ENCODE measurements at regions not wholly inside any gene's neighbourhood (a gene's known extent, or its start where the extent isn't known, plus 50 kb on each side); places are given as distances from the start of the nearest gene placed in this dataset.

- TF ChIP-seq ZNF462 (CRISPR knock-in tag; IDR thresholded peaks at IDR 0.05) (no peak), ETS1 (IDR thresholded peaks at IDR 0.05) (no peak)
Observed at GRCh38 chrY:8583191-8583590, 754.1 kb upstream of the TSPY4 start (continued).

- H3K27ac ChIP-seq (ENCODE audit: low read depth): no peak overlapping the region
- no peaks in the 10 kb centered on the region for H3K4me1 ChIP-seq (ENCODE audit: insufficient read depth)
- H3K36me3 Mint-ChIP-seq (ENCODE audit: low read depth): peaks cover 5% of the 10 kb centered on the region; the same call in 2 of the 3 replicates
- no peak overlapping the region for H2AFZ ChIP-seq
- DNase-seq (ENCODE audit: low spot score): no peak
- TF ChIP-seq JUNB (IDR thresholded peaks at IDR 0.05; ENCODE audit: unreplicated experiment) (no peak), EZH2phosphoT487 (IDR thresholded peaks at IDR 0.05; ENCODE audit: unreplicated experiment) (no peak), ZNF331 (CRISPR knock-in tag; IDR thresholded peaks at IDR 0.05; ENCODE audit: low read depth) (no peak), ZNF114 (CRISPR knock-in tag; IDR thresholded peaks at IDR 0.05) (no peak), REST (IDR thresholded peaks at IDR 0.05; ENCODE audit: unreplicated experiment) (no peak), ETS1 (IDR thresholded peaks at IDR 0.05) (no peak), EZH2 (IDR thresholded peaks at IDR 0.05; ENCODE audit: low read depth, unreplicated experiment) (no peak), STAT1 (IDR thresholded peaks at IDR 0.05; ENCODE audit: unreplicated experiment) (no peak), CREB1 (CRISPR knock-in tag; IDR thresholded peaks at IDR 0.05; ENCODE audit: low read depth) (no peak), CTCF (conservative IDR thresholded peaks at IDR 0.05; ENCODE audit: low read depth in 2 of 2) (no peak)
- no peaks in the 10 kb centered on the region for H3K79me2 ChIP-seq (replicated peaks; ENCODE audit: insufficient read depth)
- no peak overlapping the region for H3K4me3 Mint-ChIP-seq
- no peaks in the 10 kb centered on the region for H3F3A ChIP-seq (replicated peaks; ENCODE audit: low read depth)
- no peak overlapping the region for H3K27ac Mint-ChIP-seq
- H3K27me3 ChIP-seq (ENCODE audit: insufficient read depth): no peaks in the 10 kb centered on the region
- H3K4me3 ChIP-seq: no peak overlapping the region
- no peaks in the 10 kb centered on the region for H3K4me1 Mint-ChIP-seq
- peaks cover 92% of the 10 kb centered on the region for H3K9me3 Mint-ChIP-seq
- no peaks in the 10 kb centered on the region for H3K36me3 ChIP-seq (ENCODE audit: insufficient read depth)
- no peaks in the 10 kb centered on the region for H3K27me3 Mint-ChIP-seq (ENCODE audit: insufficient read depth, low read depth, poor library complexity)
- H3K9me2 ChIP-seq (ENCODE audit: insufficient read depth): no peaks in the 10 kb centered on the region
- H3K4me2 ChIP-seq: no peak overlapping the region
- ATAC-seq: no peak
- H4K20me1 ChIP-seq (replicated peaks; ENCODE audit: insufficient read depth): no peaks in the 10 kb centered on the region
Observed at GRCh38 chrY:8590641-8591040, 746.6 kb upstream of the TSPY4 start.
